Mucosa of stomach (tissue), 1 donor: ENCODE measurements at regions not wholly inside any gene's neighbourhood (a gene's known extent, or its start where the extent isn't known, plus 50 kb on each side); places are given as distances from the start of the nearest gene placed in this dataset.

Experiments
- H3K27me3 ChIP-seq: one replicate; pipeline ENCODE4 v1.7.0; 2013; ENCODE audit warnings: mild to moderate bottlenecking, low read length; ENCODE audit not compliant: control insufficient read depth, insufficient read depth
- H3K36me3 ChIP-seq: one replicate; pipeline ENCODE4 v1.7.0; 2013; ENCODE audit warnings: low read length; ENCODE audit not compliant: control insufficient read depth, insufficient read depth
- H3K4me1 ChIP-seq: one replicate; pipeline ENCODE4 v1.7.0; 2013; ENCODE audit warnings: mild to moderate bottlenecking, low read length; ENCODE audit not compliant: control insufficient read depth, insufficient read depth
- H3K4me3 ChIP-seq: one replicate; pipeline ENCODE4 v1.7.0; 2013; ENCODE audit warnings: low read length
- H3K9ac ChIP-seq: one replicate; pipeline ENCODE4 v1.7.0; 2013; ENCODE audit warnings: mild to moderate bottlenecking, low read length, moderate library complexity
- H3K9me3 ChIP-seq: one replicate; pipeline ENCODE4 v1.7.0; 2013; ENCODE audit warnings: mild to moderate bottlenecking, low read length, moderate library complexity; ENCODE audit not compliant: control insufficient read depth
- donor health status: Pancreatic carcinoma.

DNA sequence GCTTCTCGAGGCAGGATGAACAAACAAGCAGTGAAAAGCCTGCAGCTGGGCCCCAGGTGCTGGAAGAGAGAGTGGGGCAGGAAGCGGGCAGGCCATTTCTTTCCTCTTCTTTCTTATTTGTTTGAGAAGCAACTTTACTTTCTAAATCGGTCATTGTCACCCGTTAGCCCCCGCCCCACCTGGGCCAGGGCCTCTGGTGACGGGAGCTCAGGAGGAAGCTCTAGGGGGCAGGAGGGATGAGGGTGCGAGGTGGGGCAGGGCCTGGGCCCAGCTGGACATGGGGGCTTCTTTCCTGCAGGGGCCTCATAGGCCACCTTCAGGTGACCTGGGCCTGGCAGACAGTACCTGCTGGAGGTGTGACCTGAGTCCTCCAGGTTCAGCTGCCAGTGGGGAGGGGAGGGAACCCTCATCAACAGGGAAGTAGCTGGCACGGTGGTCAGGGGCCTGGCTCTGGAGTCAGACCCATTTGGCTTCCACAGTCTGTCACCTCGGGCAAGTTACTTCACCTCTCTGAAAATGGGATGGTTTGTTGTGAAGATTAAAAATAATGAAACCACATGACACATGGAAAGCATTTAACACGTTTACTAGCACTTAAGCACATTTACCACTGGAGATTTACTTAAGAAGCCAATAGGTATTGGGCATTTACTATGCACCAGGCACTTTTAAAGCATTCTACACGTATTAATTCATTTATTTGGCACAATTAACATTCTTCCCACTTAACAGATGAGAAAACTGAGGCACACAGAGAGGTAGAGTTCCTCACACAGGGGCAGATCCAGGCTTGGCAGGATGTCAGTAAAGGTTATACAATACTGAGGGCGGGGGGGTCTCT lies 54.1 kb upstream of the ID3 start:
- H3K4me3 ChIP-seq = no peak overlapping the region
- no peaks in the 10 kb centered on the region for H3K36me3 ChIP-seq
- H3K27me3 ChIP-seq = no peaks in the 10 kb centered on the region
- H3K4me1 ChIP-seq = no peaks in the 10 kb centered on the region
- H3K9me3 ChIP-seq = no peaks in the 10 kb centered on the region
- no peak overlapping the region for H3K9ac ChIP-seq

GRCh38 chr1:23611601-23612327 lies 52.5 kb upstream of the ID3 start:
- H3K9ac ChIP-seq = no peak overlapping the region
- no peaks in the 10 kb centered on the region for H3K36me3 ChIP-seq
- no peak overlapping the region for H3K4me3 ChIP-seq
- H3K4me1 ChIP-seq = no peaks in the 10 kb centered on the region
- H3K27me3 ChIP-seq = no peaks in the 10 kb centered on the region
- H3K9me3 ChIP-seq = no peaks in the 10 kb centered on the region

- H3K4me3 ChIP-seq = no peak overlapping the region
- no peaks in the 10 kb centered on the region for H3K4me1 ChIP-seq
- H3K9ac ChIP-seq = no peak overlapping the region
- H3K36me3 ChIP-seq = no peaks in the 10 kb centered on the region
- no peaks in the 10 kb centered on the region for H3K9me3 ChIP-seq
- no peaks in the 10 kb centered on the region for H3K27me3 ChIP-seq
Observed at GRCh38 chr1:23610677-23611076, 51.4 kb upstream of the ID3 start.

DNA sequence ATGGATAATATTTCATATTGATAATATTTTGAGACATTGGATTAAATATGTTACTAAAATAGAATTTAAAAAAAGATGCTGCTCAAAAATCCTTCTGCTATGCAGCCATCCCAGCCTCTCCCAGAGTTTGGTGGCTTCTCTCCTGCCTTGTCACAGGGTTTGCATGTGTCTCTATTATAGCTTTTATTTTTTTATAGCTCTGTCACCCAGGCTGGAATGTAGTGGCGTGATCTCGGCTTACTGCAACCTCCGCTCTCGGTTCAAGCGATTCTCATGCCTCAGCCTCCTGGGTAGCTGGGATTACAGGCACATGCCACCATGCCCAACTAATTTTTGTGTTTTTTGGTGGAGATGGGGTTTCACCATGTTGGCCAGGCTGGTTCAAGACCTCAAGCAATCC lies 50.7 kb upstream of the ID3 start:
- no peaks in the 10 kb centered on the region for H3K4me1 ChIP-seq
- H3K27me3 ChIP-seq = no peaks in the 10 kb centered on the region
- no peak overlapping the region for H3K4me3 ChIP-seq
- H3K36me3 ChIP-seq = no peaks in the 10 kb centered on the region
- no peaks in the 10 kb centered on the region for H3K9me3 ChIP-seq
- H3K9ac ChIP-seq = no peak overlapping the region
